C4-2B (cell line): ENCODE measurements at regions not wholly inside any gene's neighbourhood (a gene's known extent, or its start where the extent isn't known, plus 50 kb on each side); places are given as distances from the start of the nearest gene placed in this dataset.

Experiments used
- ZFX ChIP-seq: fragments of 450-650 bp; IDR thresholded peaks from 2 replicates; pipeline ENCODE4 v1.6.1; 2017
- TF ChIP-seq, protein P1 (sequence below): fragments of 450-650 bp; conservative IDR thresholded peaks from 2 replicates; pipeline ENCODE4 v1.5.1; 2017; ENCODE audit warnings: mild to moderate bottlenecking

DNA sequence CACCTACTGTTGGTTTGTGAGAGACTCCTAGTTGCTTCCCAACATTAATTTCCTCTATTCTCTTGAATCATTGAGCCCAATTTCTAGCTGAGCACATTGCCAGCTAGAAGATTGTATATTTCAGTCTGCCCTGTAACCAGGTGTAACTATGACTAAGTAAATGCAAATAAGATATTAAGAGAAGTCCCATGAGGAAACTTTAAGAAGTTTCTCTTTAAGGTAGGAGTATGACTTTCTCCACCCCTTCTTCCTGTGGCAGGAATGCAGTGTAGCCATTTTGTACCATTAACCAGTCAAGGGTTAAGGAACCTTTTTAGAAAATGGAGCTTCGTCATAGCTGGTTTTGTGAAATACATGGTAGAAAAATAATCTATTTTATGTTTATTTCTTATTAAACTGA, 534.2 kb upstream of the RGS18 start:
- TF ChIP-seq, protein P1, sequence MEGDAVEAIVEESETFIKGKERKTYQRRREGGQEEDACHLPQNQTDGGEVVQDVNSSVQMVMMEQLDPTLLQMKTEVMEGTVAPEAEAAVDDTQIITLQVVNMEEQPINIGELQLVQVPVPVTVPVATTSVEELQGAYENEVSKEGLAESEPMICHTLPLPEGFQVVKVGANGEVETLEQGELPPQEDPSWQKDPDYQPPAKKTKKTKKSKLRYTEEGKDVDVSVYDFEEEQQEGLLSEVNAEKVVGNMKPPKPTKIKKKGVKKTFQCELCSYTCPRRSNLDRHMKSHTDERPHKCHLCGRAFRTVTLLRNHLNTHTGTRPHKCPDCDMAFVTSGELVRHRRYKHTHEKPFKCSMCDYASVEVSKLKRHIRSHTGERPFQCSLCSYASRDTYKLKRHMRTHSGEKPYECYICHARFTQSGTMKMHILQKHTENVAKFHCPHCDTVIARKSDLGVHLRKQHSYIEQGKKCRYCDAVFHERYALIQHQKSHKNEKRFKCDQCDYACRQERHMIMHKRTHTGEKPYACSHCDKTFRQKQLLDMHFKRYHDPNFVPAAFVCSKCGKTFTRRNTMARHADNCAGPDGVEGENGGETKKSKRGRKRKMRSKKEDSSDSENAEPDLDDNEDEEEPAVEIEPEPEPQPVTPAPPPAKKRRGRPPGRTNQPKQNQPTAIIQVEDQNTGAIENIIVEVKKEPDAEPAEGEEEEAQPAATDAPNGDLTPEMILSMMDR = no peak
- TF ChIP-seq ZFX = no peak
